ENCODE measurements at regions not wholly inside any gene's neighbourhood (a gene's known extent, or its start where the extent isn't known, plus 50 kb on each side); places are given as distances from the start of the nearest gene placed in this dataset.

DNA sequence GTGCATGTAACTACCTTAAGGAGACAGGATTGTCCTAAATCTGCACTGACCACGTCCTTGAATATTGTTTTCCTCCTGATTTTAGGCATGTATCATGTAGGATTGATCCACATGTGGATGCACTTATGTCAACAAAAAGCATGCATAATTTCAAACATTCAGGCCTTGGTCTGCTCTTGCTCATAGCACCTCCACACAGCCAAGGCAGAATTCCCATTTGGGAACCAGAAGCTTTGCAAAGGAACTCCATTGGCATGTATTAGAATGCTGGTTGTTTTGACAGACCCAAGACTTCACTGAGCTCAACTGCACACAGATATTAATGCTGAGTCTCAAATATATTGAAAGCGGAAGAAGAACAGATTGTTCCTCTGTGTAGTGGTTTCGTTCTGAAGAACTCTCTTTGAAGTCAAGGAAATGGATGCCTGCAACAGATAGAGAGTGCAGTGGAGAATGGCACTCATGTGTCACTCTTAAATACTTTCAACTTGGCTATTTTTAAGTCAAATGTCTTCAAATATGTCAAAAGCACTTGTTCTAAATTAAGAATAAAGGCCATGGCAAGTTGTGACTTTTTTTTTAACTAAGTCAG is 387.6 kb downstream of the LTN1 start:
- peaks cover 7% of the 10 kb centered on the region; the same call in 1 of the 2 replicates for H3K36me3 ChIP-seq (ENCODE audit: insufficient read depth)
- H3K9me2 ChIP-seq (ENCODE audit: insufficient read depth), result peaks cover 14% of the 10 kb centered on the region; the same call in 1 of the 2 replicates
- H4K20me1 ChIP-seq (replicated peaks; ENCODE audit: insufficient read depth), result no peaks in the 10 kb centered on the region
- H2AFZ ChIP-seq, result no peak overlapping the region
- H3K4me1 ChIP-seq (ENCODE audit: insufficient read depth), result no peaks in the 10 kb centered on the region
- H3K4me2 ChIP-seq, result no peak overlapping the region
- H3K4me3 ChIP-seq, result no peak overlapping the region
- TF ChIP-seq REST (IDR thresholded peaks at IDR 0.05; ENCODE audit: unreplicated experiment) (no peak), STAT1 (IDR thresholded peaks at IDR 0.05; ENCODE audit: unreplicated experiment) (no peak), POLR2AphosphoS5 (IDR thresholded peaks at IDR 0.05; ENCODE audit: low read depth) (no peak), EZH2 (IDR thresholded peaks at IDR 0.05; ENCODE audit: low read depth, unreplicated experiment) (no peak), ZNF114 (CRISPR knock-in tag; IDR thresholded peaks at IDR 0.05) (no peak), CREB1 (CRISPR knock-in tag; IDR thresholded peaks at IDR 0.05; ENCODE audit: low read depth) (no peak)
- TF ChIP-seq, protein P1, sequence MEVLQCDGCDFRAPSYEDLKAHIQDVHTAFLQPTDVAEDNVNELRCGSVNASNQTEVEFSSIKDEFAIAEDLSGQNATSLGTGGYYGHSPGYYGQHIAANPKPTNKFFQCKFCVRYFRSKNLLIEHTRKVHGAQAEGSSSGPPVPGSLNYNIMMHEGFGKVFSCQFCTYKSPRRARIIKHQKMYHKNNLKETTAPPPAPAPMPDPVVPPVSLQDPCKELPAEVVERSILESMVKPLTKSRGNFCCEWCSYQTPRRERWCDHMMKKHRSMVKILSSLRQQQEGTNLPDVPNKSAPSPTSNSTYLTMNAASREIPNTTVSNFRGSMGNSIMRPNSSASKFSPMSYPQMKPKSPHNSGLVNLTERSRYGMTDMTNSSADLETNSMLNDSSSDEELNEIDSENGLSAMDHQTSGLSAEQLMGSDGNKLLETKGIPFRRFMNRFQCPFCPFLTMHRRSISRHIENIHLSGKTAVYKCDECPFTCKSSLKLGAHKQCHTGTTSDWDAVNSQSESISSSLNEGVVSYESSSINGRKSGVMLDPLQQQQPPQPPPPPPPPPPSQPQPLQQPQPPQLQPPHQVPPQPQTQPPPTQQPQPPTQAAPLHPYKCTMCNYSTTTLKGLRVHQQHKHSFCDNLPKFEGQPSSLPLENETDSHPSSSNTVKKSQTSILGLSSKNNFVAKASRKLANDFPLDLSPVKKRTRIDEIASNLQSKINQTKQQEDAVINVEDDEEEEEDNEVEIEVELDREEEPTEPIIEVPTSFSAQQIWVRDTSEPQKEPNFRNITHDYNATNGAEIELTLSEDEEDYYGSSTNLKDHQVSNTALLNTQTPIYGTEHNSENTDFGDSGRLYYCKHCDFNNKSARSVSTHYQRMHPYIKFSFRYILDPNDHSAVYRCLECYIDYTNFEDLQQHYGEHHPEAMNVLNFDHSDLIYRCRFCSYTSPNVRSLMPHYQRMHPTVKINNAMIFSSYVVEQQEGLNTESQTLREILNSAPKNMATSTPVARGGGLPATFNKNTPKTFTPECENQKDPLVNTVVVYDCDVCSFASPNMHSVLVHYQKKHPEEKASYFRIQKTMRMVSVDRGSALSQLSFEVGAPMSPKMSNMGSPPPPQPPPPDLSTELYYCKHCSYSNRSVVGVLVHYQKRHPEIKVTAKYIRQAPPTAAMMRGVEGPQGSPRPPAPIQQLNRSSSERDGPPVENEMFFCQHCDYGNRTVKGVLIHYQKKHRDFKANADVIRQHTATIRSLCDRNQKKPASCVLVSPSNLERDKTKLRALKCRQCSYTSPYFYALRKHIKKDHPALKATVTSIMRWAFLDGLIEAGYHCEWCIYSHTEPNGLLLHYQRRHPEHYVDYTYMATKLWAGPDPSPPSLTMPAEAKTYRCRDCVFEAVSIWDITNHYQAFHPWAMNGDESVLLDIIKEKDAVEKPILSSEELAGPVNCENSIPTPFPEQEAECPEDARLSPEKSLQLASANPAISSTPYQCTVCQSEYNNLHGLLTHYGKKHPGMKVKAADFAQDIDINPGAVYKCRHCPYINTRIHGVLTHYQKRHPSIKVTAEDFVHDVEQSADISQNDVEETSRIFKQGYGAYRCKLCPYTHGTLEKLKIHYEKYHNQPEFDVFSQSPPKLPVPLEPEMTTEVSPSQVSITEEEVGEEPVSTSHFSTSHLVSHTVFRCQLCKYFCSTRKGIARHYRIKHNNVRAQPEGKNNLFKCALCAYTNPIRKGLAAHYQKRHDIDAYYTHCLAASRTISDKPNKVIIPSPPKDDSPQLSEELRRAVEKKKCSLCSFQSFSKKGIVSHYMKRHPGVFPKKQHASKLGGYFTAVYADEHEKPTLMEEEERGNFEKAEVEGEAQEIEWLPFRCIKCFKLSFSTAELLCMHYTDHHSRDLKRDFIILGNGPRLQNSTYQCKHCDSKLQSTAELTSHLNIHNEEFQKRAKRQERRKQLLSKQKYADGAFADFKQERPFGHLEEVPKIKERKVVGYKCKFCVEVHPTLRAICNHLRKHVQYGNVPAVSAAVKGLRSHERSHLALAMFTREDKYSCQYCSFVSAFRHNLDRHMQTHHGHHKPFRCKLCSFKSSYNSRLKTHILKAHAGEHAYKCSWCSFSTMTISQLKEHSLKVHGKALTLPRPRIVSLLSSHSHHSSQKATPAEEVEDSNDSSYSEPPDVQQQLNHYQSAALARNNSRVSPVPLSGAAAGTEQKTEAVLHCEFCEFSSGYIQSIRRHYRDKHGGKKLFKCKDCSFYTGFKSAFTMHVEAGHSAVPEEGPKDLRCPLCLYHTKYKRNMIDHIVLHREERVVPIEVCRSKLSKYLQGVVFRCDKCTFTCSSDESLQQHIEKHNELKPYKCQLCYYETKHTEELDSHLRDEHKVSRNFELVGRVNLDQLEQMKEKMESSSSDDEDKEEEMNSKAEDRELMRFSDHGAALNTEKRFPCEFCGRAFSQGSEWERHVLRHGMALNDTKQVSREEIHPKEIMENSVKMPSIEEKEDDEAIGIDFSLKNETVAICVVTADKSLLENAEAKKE (CRISPR knock-in tag; IDR thresholded peaks at IDR 0.05), result no peak
- H3K27ac Mint-ChIP-seq, result no peak overlapping the region
- H3K9me3 Mint-ChIP-seq, result peaks cover 21% of the 10 kb centered on the region
- H3K27ac ChIP-seq (ENCODE audit: low read depth), result no peak overlapping the region
- H3K27me3 Mint-ChIP-seq (ENCODE audit: insufficient read depth, low read depth, poor library complexity), result peaks cover 2% of the 10 kb centered on the region
- no peaks in the 10 kb centered on the region for H3K27me3 ChIP-seq (ENCODE audit: insufficient read depth)
- H3K79me2 ChIP-seq (replicated peaks; ENCODE audit: insufficient read depth), result no peaks in the 10 kb centered on the region
- ATAC-seq (no peak), DNase-seq (ENCODE audit: low spot score) (no peak)
- no peak overlapping the region for H3K4me3 Mint-ChIP-seq
- H3K36me3 Mint-ChIP-seq (ENCODE audit: low read depth), result peaks cover 21% of the 10 kb centered on the region
- H3F3A ChIP-seq (replicated peaks; ENCODE audit: low read depth), result no peaks in the 10 kb centered on the region
- H3K4me1 Mint-ChIP-seq, result no peaks in the 10 kb centered on the region

All from GM23338 (cell line).